Activated T-helper 1 cell treated with Interleukin-2 at 50 U/mL for 16 hours (primary cell): ENCODE measurements at regions not wholly inside any gene's neighbourhood (a gene's known extent, or its start where the extent isn't known, plus 50 kb on each side); places are given as distances from the start of the nearest gene placed in this dataset.
"Not testable (repeated sequence)": the region's sequence is repeated elsewhere in the genome, so short reads cannot be mapped to it uniquely, and the experiment has no call there.

Experiments used
- DNase-seq: peaks from one replicate; pipeline ENCODE4 v3.0.0-alpha.2; 2020; ENCODE audit warnings: low read depth

DNA sequence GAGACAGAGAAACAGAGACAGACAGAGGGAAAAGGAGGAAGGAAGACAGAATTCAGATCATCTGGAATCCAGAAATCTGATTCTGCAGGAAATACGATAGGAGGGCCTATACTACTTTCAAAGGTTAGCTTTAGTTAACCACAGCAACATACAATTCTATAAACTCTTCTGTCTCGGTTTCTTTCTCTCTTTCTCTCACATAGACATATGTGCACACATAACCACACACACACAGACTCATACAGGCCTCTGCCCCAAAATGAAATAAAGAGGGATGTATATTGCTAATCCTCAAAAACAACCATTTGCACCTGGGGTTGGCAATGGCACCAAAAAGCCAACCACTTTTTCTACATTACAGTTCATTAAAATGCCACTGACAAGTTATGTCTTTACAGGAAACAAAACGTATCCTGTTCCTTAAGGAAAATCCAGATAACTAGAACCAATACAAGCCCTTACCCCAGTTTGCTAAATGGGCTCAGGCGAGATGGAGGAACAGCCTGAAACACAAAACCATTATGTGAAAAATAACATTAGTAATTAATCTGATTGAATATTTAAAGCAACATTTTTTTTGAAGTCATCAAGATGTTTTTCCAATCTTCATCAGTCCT lies 372.3 kb upstream of the CCNH start:
- no peak for DNase-seq

- DNase-seq, result no peak
Measured at GRCh38 chr5:87784311-87784710, 371.6 kb upstream of the CCNH start.

DNA sequence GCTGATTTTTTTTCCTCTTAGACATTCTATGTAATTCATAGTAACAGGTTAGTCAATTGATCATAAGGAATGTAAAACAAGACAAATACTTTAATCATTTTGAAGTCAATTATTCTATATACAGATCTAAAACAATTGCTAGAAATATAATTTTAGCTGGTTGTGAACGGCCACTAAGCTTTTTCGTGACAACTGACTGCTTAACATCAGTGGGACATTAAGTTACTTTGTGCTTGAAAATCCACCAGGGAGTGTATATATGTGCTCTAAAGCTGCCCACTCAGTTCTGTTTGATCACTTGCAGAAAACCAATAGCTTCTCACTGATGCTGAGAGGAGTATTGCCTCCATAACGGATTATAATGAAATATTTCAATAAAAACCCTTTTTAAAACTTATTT lies 370.2 kb upstream of the CCNH start:
- DNase-seq, result no peak

GRCh38 chr5:87781976-87782375 lies 369.2 kb upstream of the CCNH start:
- no peak for DNase-seq

DNA sequence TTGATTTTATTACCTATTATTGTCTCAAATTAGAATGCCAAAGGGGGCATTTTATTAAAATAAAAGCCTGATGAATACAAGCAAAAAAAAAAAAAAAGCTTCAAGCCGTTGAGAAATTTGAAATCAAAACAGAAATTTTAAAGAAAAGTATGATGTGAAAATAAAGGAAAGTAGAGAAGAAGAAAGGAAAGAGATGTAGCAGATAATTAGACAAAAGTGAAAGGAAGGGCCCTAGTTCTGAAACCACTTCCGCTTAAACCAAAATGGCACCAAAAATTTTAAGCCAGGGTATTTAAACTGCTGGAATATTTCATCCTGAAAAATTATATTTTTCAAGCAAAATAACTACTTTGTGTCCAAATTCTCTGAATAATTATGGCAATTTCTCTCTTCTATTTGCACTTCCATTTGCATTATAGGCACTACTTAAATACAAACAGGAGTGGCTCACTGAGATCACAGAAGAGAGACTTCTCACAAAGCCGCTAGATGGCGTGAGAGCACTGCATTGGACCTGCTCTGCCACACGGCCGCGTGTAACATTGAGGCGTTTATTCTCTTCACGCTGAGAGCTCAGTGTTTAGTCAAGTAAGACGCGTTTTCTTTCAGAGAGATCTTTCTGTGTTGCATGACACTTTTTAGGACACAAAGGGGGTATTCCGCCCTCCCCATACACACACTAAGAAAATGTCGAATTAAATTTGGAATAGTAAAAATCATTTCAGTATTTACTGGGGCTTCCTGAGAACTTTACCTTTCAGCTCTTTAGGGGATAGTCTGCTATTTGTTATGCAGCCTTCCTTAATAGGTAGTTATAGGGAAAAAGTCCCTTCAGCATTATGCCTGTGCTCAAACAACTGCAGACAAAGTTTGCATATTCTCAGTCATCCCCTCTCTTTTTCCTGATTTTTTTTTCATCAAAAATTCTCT lies 368.4 kb upstream of the CCNH start:
- peak; percentile 46 for DNase-seq

DNA sequence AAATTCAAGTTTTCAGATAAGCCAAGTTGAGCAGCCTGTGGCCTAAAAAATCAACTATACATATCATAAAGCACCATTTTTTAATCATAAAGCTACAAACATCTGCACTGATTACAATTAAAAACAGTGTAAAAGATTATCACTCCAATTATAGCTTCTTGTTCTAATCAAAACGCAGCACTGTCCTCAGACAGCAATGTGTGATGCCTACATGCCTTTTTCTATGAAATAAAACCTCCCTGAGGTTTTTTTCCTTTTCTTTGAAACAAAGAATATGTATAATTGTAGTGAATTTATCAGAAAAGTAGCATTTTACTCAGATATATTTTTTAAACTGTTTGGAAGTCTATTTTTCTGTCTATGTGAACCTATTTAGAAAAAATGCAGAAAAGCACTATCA lies 366.1 kb upstream of the CCNH start:
- DNase-seq, result no peak

DNA sequence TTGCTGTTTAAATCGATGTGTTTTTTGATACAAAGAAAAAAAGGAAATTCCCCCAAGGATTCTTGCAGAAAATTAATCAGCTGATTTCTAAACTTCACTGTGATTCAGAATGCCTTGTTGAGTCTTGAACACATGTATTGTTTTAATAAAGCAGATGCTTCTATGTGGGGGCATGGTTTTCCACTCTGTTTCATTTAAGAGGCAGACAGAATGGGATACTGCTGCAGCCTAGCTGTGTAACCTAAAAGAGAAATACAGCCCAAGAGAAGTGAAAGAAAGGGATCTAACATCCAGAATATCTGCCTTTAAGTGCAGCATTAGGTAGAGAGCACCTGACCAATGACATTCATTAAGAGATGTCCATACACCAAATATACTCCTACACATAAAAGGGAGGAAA lies 365.1 kb upstream of the CCNH start:
- DNase-seq, result no peak

DNA sequence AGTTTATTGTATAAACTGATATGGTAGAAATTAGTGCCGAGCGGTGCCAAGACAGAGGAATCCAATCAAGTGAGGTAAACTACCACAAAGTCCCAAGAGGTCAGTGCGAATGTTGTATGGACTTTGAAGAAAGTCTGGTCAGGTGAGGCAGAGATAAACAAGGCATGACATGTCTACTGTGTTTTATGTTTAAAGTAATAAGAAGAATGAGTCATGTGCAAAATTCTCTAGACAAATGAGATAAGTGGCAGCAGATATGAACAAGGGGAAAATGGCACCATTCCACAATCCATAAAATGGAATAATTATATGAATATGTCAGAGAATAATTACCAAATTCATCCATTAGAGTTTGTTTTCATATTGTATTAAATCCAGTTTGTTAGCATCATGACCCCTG lies 364.1 kb upstream of the CCNH start:
- no peak for DNase-seq

DNA sequence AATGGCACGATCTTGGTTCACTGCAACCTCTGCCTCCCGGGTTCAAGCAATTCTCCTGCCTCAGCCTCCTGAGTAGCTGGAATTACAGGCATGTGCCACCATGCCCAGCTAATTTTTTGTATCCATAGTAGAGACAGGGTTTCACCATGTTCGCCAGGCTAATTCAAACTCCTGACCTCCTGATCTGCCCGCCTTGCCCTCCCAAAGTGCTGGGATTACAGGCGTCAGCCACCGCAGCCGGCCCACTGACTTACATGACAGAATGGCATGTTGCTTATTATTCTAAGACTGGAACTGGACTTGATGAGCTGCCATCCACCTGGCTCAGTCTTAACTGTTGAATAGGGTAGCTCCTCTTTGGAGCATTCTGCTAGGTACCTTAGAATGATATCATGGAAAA lies 363.6 kb upstream of the CCNH start:
- DNase-seq, result not testable (repeated sequence)

DNA sequence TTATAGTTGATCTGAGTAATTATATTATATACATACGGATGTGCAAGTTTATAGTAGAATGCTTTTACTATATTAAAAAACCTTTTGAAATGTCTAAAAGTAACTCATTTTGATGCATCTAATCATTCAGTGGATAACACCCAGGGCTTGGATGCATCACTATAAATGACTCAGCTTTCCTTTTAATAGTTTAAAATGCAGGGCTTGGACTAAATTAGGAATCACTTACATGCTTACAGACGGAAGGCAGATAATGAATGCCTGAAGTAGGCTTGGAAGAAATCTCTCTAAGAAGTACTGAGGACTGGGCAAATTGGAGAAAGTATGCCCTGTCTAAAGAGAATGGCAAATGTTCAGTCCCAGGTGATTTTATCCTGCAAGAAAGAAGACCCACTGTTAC lies 362.5 kb upstream of the CCNH start:
- no peak for DNase-seq

DNA sequence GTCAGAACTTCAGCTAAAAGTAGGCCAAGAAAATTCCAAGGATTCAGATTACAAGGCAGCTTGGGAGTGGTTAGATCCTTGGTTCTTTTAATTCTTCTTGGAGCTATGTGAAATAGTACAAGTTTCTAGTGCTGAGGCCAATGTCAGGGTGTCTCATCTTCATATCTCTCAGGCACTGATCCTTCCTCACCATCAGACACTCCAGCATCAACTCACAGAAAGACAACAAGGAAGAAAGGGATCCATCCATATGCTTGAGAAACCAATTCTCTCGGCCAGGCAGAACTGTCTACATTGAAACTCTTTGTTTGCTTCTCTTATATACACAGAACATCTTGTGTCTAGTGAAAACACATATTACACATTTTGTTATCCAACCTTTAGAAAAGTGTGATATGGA lies 362.1 kb upstream of the CCNH start:
- DNase-seq, result no peak

GRCh38 chr5:87770601-87771121 lies 357.9 kb upstream of the CCNH start:
- DNase-seq, result no peak

GRCh38 chr5:87770016-87770570 lies 357.4 kb upstream of the CCNH start:
- DNase-seq, result no peak

DNA sequence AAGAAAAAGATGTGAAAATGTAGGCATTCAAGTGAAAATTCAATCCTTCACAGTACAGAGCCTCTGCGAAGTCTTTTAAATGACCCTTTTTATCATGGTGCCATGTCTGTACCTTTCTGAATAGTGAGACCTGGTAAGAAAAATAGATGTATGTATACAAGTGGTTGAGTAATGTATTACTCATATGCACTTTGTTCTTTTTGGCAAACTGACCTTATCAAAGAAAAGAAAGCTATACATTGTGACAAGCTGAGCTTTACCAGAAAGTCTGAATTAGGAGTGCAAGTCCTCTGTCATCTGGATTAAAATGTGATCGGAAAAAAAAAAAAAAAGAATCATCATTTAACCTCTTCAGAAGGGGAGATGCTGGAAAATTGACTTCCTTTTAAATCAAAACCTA lies 356.4 kb upstream of the CCNH start:
- no peak for DNase-seq

DNA sequence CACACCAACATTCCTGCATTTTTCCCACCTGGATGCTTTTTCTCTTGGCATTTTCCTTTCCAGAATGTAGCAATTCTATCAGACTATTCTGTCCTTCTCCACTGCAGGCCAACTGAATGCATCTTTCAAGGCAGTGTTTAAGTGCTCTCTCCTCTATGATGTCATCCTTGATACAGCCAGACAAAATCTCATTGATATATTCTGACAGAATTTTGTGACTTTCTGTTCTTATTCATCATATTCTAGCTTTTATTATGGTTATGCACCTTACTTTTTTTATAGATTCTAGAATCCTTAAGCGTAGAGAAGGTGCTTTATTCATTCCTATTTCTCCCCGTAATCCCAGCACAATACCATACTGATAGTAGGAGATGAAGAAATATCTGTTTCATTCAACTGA lies 355.5 kb upstream of the CCNH start:
- no peak for DNase-seq

DNA sequence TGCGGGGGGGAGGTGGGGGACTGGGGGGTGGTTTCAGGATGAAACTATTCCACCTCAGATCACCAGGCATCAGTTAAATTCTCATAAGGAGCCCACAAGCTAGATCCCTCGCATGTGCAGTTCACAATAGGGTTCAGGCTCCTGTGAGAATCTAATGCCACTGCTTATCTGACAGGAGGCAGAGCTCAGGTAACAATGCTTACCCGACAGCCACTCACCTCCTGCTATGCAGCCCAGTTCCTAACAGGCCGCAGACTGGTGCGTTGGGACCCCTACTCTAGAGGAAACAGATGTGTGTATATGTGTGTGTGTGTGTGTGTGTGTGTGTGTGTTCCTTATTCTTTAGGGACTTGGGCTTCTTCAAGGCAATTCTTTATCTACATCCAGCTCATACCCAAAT lies 352.3 kb upstream of the CCNH start:
- DNase-seq, result no peak

GRCh38 chr5:87762631-87763030 lies 349.9 kb upstream of the CCNH start:
- no peak for DNase-seq

GRCh38 chr5:87756951-87757350 lies 344.2 kb upstream of the CCNH start:
- no peak for DNase-seq

GRCh38 chr5:87755360-87755759 lies 342.6 kb upstream of the CCNH start:
- DNase-seq, result no peak

GRCh38 chr5:87754009-87754757 lies 341.5 kb upstream of the CCNH start:
- no peak for DNase-seq

- DNase-seq, result no peak
Measured at GRCh38 chr5:87752362-87752761, 339.6 kb upstream of the CCNH start.

GRCh38 chr5:87751824-87752223 lies 339.1 kb upstream of the CCNH start:
- no peak for DNase-seq
